SK-N-SH treated with all-trans-retinoic acid at 6 μM for 48 hours (cell line): ENCODE measurements at regions not wholly inside any gene's neighbourhood (a gene's known extent, or its start where the extent isn't known, plus 50 kb on each side); places are given as distances from the start of the nearest gene placed in this dataset.

Source experiments
- ARNTL ChIP-seq: fragments of 450-650 bp; formaldehyde crosslinking; IDR thresholded peaks from 2 replicates; pipeline ENCODE4 v1.5.0; 2020; ENCODE audit warnings: low read depth, mild to moderate bottlenecking, moderate library complexity, borderline replicate concordance
- BACH2 ChIP-seq: fragments of 250-450 bp; sonication (Bioruptor Pico); IDR thresholded peaks from 2 replicates; pipeline ENCODE4 v1.9.0; 2021; ENCODE audit warnings: mild to moderate bottlenecking, borderline replicate concordance
- CSDC2 ChIP-seq: fragments of 250-450 bp; sonication (Bioruptor Pico); IDR thresholded peaks from 2 replicates; pipeline ENCODE4 v1.5.0; 2020; ENCODE audit warnings: mild to moderate bottlenecking, moderate library complexity
- PPARA ChIP-seq: fragments of 250-450 bp; sonication (Bioruptor Pico); IDR thresholded peaks from 2 replicates; pipeline ENCODE4 v1.5.0; 2020; ENCODE audit warnings: mild to moderate bottlenecking, borderline replicate concordance
- RARB ChIP-seq: fragments of 250-450 bp; sonication (Bioruptor Pico); IDR thresholded peaks from 2 replicates; pipeline ENCODE4 v1.8.0; 2021; ENCODE audit warnings: mild to moderate bottlenecking, moderate library complexity
- TCF4 ChIP-seq: fragments of 250-450 bp; sonication (Bioruptor Pico); IDR thresholded peaks from 2 replicates; pipeline ENCODE4 v1.8.0; 2021; ENCODE audit warnings: mild to moderate bottlenecking, moderate library complexity, borderline replicate concordance
- ZC3H10 ChIP-seq: fragments of 250-450 bp; sonication (Bioruptor Pico); IDR thresholded peaks from 2 replicates; pipeline ENCODE4 v1.5.1; 2021; ENCODE audit warnings: mild to moderate bottlenecking, moderate library complexity
- ZFP3 ChIP-seq: fragments of 250-450 bp; sonication (Bioruptor Pico); IDR thresholded peaks from 2 replicates; pipeline ENCODE4 v1.5.0; 2020; ENCODE audit warnings: mild to moderate bottlenecking, moderate library complexity
- ZFP30 ChIP-seq: fragments of 450-650 bp; formaldehyde crosslinking; IDR thresholded peaks from 2 replicates; pipeline ENCODE4 v1.5.0; 2022; ENCODE audit warnings: mild to moderate bottlenecking, moderate library complexity
- ZNF70 ChIP-seq: fragments of 450-650 bp; formaldehyde crosslinking; IDR thresholded peaks from 2 replicates; pipeline ENCODE4 v1.5.0; 2020; ENCODE audit warnings: mild to moderate bottlenecking, moderate library complexity
- ZNF8 ChIP-seq: fragments of 450-650 bp; formaldehyde crosslinking; IDR thresholded peaks from 2 replicates; pipeline ENCODE4 v1.5.0; 2020; ENCODE audit warnings: mild to moderate bottlenecking, moderate library complexity
- TF ChIP-seq, protein P1 (sequence below): fragments of 250-450 bp; sonication (Bioruptor Pico); IDR thresholded peaks from 2 replicates; pipeline ENCODE4 v1.8.0; 2020; ENCODE audit warnings: mild to moderate bottlenecking, moderate library complexity, borderline replicate concordance
- TF ChIP-seq, protein P2 (sequence below): fragments of 250-450 bp; sonication (Bioruptor Pico); IDR thresholded peaks from 2 replicates; pipeline ENCODE4 v1.5.1; 2020; ENCODE audit warnings: low read depth, mild to moderate bottlenecking, moderate library complexity
- TF ChIP-seq, protein P3 (sequence below): fragments of 250-450 bp; sonication (Bioruptor Pico); IDR thresholded peaks from 2 replicates; pipeline ENCODE4 v1.8.0; 2021; ENCODE audit warnings: low read depth, mild to moderate bottlenecking, moderate library complexity, borderline replicate concordance

- TF ChIP-seq ZFP30 (CRISPR knock-in tag) (no peak), BACH2 (CRISPR knock-in tag) (no peak), ZNF70 (CRISPR knock-in tag) (no peak), ZFP3 (CRISPR knock-in tag) (no peak), ZC3H10 (CRISPR knock-in tag) (no peak), TCF4 (no peak), ARNTL (CRISPR knock-in tag) (no peak), RARB (CRISPR knock-in tag) (no peak), CSDC2 (CRISPR knock-in tag) (no peak), PPARA (CRISPR knock-in tag) (no peak), ZNF8 (no peak)
- TF ChIP-seq, protein P1, sequence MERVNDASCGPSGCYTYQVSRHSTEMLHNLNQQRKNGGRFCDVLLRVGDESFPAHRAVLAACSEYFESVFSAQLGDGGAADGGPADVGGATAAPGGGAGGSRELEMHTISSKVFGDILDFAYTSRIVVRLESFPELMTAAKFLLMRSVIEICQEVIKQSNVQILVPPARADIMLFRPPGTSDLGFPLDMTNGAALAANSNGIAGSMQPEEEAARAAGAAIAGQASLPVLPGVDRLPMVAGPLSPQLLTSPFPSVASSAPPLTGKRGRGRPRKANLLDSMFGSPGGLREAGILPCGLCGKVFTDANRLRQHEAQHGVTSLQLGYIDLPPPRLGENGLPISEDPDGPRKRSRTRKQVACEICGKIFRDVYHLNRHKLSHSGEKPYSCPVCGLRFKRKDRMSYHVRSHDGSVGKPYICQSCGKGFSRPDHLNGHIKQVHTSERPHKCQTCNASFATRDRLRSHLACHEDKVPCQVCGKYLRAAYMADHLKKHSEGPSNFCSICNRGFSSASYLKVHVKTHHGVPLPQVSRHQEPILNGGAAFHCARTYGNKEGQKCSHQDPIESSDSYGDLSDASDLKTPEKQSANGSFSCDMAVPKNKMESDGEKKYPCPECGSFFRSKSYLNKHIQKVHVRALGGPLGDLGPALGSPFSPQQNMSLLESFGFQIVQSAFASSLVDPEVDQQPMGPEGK (CRISPR knock-in tag), result no peak
- TF ChIP-seq, protein P2, sequence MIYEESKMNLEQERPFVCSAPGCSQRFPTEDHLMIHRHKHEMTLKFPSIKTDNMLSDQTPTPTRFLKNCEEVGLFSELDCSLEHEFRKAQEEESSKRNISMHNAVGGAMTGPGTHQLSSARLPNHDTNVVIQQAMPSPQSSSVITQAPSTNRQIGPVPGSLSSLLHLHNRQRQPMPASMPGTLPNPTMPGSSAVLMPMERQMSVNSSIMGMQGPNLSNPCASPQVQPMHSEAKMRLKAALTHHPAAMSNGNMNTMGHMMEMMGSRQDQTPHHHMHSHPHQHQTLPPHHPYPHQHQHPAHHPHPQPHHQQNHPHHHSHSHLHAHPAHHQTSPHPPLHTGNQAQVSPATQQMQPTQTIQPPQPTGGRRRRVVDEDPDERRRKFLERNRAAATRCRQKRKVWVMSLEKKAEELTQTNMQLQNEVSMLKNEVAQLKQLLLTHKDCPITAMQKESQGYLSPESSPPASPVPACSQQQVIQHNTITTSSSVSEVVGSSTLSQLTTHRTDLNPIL (CRISPR knock-in tag), result no peak
- TF ChIP-seq, protein P3, sequence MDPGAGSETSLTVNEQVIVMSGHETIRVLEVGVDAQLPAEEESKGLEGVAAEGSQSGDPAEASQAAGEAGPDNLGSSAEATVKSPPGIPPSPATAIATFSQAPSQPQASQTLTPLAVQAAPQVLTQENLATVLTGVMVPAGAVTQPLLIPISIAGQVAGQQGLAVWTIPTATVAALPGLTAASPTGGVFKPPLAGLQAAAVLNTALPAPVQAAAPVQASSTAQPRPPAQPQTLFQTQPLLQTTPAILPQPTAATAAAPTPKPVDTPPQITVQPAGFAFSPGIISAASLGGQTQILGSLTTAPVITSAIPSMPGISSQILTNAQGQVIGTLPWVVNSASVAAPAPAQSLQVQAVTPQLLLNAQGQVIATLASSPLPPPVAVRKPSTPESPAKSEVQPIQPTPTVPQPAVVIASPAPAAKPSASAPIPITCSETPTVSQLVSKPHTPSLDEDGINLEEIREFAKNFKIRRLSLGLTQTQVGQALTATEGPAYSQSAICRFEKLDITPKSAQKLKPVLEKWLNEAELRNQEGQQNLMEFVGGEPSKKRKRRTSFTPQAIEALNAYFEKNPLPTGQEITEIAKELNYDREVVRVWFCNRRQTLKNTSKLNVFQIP, result no peak
These were observed 1462.9 kb downstream of the SUCLG1 start for GRCh38 chr2:82996217-82996616.
